ENCODE measurements at regions not wholly inside any gene's neighbourhood (a gene's known extent, or its start where the extent isn't known, plus 50 kb on each side); places are given as distances from the start of the nearest gene placed in this dataset.

DNA sequence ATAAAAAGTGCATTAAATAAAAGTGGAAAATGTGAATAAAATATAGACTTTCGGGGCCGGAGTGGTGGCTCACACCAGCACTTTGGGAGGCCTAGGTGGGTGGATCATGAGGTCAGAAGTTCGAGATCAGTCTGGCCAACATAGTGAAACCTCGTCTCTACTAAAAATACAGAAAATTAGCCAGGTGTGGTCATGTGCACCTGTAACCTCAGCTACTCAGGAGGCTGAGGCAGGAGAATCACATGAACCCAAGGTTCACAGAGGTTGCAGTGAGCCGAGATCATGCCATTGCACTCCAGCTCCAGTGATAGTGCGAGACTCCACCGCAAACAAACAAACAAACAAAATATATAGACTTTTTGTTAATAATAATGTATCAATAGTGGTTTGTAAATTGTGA is 293.6 kb upstream of the TRAM1L1 start:
- TF ChIP-seq RAD21 (conservative IDR thresholded peaks at IDR 0.05 in 1 of 2, IDR thresholded peaks at IDR 0.05 in 1 of 2) (no peak), JUN (IDR thresholded peaks at IDR 0.05) (no peak), HDAC2 (IDR thresholded peaks at IDR 0.05) (no peak), NR3C1 (IDR thresholded peaks at IDR 0.05) (no peak), MAFK (IDR thresholded peaks at IDR 0.05; ENCODE audit: partially characterized antibody) (no peak), SMC3 (IDR thresholded peaks at IDR 0.05) (no peak), ZC3H11A (IDR thresholded peaks at IDR 0.05) (no peak), RFX5 (IDR thresholded peaks at IDR 0.05) (no peak), FOSL2 (IDR thresholded peaks at IDR 0.05) (no peak), FOSL2 (CRISPR knock-in tag; IDR thresholded peaks at IDR 0.05) (no peak), EP300 (IDR thresholded peaks at IDR 0.05) (no peak)
- TF ChIP-seq, protein P1, sequence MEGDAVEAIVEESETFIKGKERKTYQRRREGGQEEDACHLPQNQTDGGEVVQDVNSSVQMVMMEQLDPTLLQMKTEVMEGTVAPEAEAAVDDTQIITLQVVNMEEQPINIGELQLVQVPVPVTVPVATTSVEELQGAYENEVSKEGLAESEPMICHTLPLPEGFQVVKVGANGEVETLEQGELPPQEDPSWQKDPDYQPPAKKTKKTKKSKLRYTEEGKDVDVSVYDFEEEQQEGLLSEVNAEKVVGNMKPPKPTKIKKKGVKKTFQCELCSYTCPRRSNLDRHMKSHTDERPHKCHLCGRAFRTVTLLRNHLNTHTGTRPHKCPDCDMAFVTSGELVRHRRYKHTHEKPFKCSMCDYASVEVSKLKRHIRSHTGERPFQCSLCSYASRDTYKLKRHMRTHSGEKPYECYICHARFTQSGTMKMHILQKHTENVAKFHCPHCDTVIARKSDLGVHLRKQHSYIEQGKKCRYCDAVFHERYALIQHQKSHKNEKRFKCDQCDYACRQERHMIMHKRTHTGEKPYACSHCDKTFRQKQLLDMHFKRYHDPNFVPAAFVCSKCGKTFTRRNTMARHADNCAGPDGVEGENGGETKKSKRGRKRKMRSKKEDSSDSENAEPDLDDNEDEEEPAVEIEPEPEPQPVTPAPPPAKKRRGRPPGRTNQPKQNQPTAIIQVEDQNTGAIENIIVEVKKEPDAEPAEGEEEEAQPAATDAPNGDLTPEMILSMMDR (IDR thresholded peaks at IDR 0.05), result no peak
- TF ChIP-seq, protein P2, sequence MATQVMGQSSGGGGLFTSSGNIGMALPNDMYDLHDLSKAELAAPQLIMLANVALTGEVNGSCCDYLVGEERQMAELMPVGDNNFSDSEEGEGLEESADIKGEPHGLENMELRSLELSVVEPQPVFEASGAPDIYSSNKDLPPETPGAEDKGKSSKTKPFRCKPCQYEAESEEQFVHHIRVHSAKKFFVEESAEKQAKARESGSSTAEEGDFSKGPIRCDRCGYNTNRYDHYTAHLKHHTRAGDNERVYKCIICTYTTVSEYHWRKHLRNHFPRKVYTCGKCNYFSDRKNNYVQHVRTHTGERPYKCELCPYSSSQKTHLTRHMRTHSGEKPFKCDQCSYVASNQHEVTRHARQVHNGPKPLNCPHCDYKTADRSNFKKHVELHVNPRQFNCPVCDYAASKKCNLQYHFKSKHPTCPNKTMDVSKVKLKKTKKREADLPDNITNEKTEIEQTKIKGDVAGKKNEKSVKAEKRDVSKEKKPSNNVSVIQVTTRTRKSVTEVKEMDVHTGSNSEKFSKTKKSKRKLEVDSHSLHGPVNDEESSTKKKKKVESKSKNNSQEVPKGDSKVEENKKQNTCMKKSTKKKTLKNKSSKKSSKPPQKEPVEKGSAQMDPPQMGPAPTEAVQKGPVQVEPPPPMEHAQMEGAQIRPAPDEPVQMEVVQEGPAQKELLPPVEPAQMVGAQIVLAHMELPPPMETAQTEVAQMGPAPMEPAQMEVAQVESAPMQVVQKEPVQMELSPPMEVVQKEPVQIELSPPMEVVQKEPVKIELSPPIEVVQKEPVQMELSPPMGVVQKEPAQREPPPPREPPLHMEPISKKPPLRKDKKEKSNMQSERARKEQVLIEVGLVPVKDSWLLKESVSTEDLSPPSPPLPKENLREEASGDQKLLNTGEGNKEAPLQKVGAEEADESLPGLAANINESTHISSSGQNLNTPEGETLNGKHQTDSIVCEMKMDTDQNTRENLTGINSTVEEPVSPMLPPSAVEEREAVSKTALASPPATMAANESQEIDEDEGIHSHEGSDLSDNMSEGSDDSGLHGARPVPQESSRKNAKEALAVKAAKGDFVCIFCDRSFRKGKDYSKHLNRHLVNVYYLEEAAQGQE (IDR thresholded peaks at IDR 0.05), result no peak
- TF ChIP-seq, protein P3, sequence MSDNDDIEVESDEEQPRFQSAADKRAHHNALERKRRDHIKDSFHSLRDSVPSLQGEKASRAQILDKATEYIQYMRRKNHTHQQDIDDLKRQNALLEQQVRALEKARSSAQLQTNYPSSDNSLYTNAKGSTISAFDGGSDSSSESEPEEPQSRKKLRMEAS (IDR thresholded peaks at IDR 0.05), result no peak
- TF ChIP-seq, protein P4, sequence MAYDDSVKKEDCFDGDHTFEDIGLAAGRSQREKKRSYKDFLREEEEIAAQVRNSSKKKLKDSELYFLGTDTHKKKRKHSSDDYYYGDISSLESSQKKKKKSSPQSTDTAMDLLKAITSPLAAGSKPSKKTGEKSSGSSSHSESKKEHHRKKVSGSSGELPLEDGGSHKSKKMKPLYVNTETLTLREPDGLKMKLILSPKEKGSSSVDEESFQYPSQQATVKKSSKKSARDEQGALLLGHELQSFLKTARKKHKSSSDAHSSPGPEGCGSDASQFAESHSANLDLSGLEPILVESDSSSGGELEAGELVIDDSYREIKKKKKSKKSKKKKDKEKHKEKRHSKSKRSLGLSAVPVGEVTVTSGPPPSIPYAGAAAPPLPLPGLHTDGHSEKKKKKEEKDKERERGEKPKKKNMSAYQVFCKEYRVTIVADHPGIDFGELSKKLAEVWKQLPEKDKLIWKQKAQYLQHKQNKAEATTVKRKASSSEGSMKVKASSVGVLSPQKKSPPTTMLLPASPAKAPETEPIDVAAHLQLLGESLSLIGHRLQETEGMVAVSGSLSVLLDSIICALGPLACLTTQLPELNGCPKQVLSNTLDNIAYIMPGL (CRISPR knock-in tag; IDR thresholded peaks at IDR 0.05; ENCODE audit: borderline replicate concordance), result no peak

Measured in A549 (cell line).